ENCODE measurements at regions not wholly inside any gene's neighbourhood (a gene's known extent, or its start where the extent isn't known, plus 50 kb on each side); places are given as distances from the start of the nearest gene placed in this dataset.

- no peaks in the 10 kb centered on the region for H3K9me3 ChIP-seq (ENCODE audit: low read length)
- ATAC-seq (peak; percentile 28), DNase-seq (peak; percentile 59)
- CTCF ChIA-PET = interaction anchor here (0.6 to 0.9 kb wide), 2 partner anchors 23 to 60 kb away, joined by 3 to 4 read pairs; no protein-coding TSS in a partner anchor
- no TSS peak for BruUV-seq (replicated peaks)
- H2AFZ ChIP-seq (ENCODE audit: low read length) = peak overlapping the region; percentile 51
- H3K9ac ChIP-seq (ENCODE audit: low read length) = peak overlapping the region; percentile 22; the same call in 1 of the 2 replicates
- H3K36me3 ChIP-seq (ENCODE audit: low read depth, low read length) = no peaks in the 10 kb centered on the region
- H3F3A ChIP-seq (ENCODE audit: low read length, unreplicated experiment) = no peaks in the 10 kb centered on the region
- no peak overlapping the region for H3K4me3 ChIP-seq (ENCODE audit: low read length)
- no peaks in the 10 kb centered on the region for H3K79me2 ChIP-seq (ENCODE audit: low read length)
- intact Hi-C loops (cut with micrococcal nuclease) = loop anchor here (1.0 kb wide), 1 partner anchor 34 kb away; no protein-coding TSS in a partner anchor
- no peaks in the 10 kb centered on the region for H3K9me2 ChIP-seq (replicated peaks; ENCODE audit: low read length)
- peak overlapping the region; percentile 75 for H3K27ac ChIP-seq (ENCODE audit: low read length)
- peak overlapping the region; percentile 64 for H3K4me2 ChIP-seq (ENCODE audit: low read length)
- H3K4me1 ChIP-seq (ENCODE audit: insufficient read depth, low read length) = peaks cover 39% of the 10 kb centered on the region
- no peaks in the 10 kb centered on the region for H4K20me1 ChIP-seq (ENCODE audit: low read length)
- H3K27me3 ChIP-seq (ENCODE audit: low read length) = no peaks in the 10 kb centered on the region
- TF ChIP-seq CTCF (conservative IDR thresholded peaks at IDR 0.05; ENCODE audit: low read depth, low read length) (no peak), EZH2 (IDR thresholded peaks at IDR 0.05; ENCODE audit: low read length, unreplicated experiment) (no peak)
- POLR2A ChIA-PET (ENCODE audit: unreplicated experiment) = no interaction called here
These were observed 61.9 kb downstream of the TMEM30B start for GRCh38 chr14:61219256-61219655.

GRCh38 chr14:61218767-61219166, 62.4 kb downstream of the TMEM30B start:
- DNase-seq = no peak
- Histone ChIP-seq H3F3A (ENCODE audit: low read length, unreplicated experiment) (no peaks in the 10 kb centered on the region), H3K27me3 (ENCODE audit: low read length) (no peaks in the 10 kb centered on the region), H3K4me1 (ENCODE audit: insufficient read depth, low read length) (peaks cover 39% of the 10 kb centered on the region), H3K4me3 (ENCODE audit: low read length) (peak overlapping the region; percentile 21; the same call in 1 of the 2 replicates), H3K9me2 (replicated peaks; ENCODE audit: low read length) (no peaks in the 10 kb centered on the region), H3K9ac (ENCODE audit: low read length) (peak overlapping the region; percentile 22), H3K9me3 (ENCODE audit: low read length) (no peaks in the 10 kb centered on the region), H3K36me3 (ENCODE audit: low read depth, low read length) (no peaks in the 10 kb centered on the region), H3K79me2 (ENCODE audit: low read length) (no peaks in the 10 kb centered on the region), H2AFZ (ENCODE audit: low read length) (peak overlapping the region; percentile 51), H4K20me1 (ENCODE audit: low read length) (no peaks in the 10 kb centered on the region), H3K27ac (ENCODE audit: low read length) (peak overlapping the region; percentile 75), H3K4me2 (ENCODE audit: low read length) (peak overlapping the region; percentile 64)
- intact Hi-C loops (cut with micrococcal nuclease) = loop anchor here (1.0 kb wide), 1 partner anchor 35 kb away; no protein-coding TSS in a partner anchor
- ChIA-PET POLR2A (ENCODE audit: unreplicated experiment) (interaction anchor here (0.6 to 0.7 kb wide), 7 partner anchors 37 to 747 kb away, joined by 3 to 9 read pairs (median 4); partner anchors contain the start of gene SIX1), CTCF (interaction anchor here (0.6 to 1.2 kb wide), 4 partner anchors 22 to 60 kb away, joined by 3 to 4 read pairs (median 3); no protein-coding TSS in a partner anchor)
- BruUV-seq (replicated peaks) = TSS peak; percentile 61
- peak; percentile 39 for ATAC-seq
- TF ChIP-seq EZH2phosphoT487 (IDR thresholded peaks at IDR 0.05; ENCODE audit: borderline replicate concordance, low read length) = no peak
- TF ChIP-seq EZH2 (IDR thresholded peaks at IDR 0.05; ENCODE audit: low read length, unreplicated experiment) = no peak
- TF ChIP-seq CTCF (conservative IDR thresholded peaks at IDR 0.05; ENCODE audit: low read depth, low read length) = no peak

- Histone ChIP-seq H3F3A (ENCODE audit: low read length, unreplicated experiment) (no peaks in the 10 kb centered on the region), H3K27me3 (ENCODE audit: low read length) (no peaks in the 10 kb centered on the region), H3K79me2 (ENCODE audit: low read length) (no peaks in the 10 kb centered on the region), H2AFZ (ENCODE audit: low read length) (peak overlapping the region; percentile 51), H4K20me1 (ENCODE audit: low read length) (no peaks in the 10 kb centered on the region), H3K4me1 (ENCODE audit: insufficient read depth, low read length) (peaks cover 44% of the 10 kb centered on the region), H3K9ac (ENCODE audit: low read length) (peak overlapping the region; percentile 39), H3K9me2 (replicated peaks; ENCODE audit: low read length) (no peaks in the 10 kb centered on the region), H3K9me3 (ENCODE audit: low read length) (no peaks in the 10 kb centered on the region), H3K36me3 (ENCODE audit: low read depth, low read length) (no peaks in the 10 kb centered on the region), H3K27ac (ENCODE audit: low read length) (peak overlapping the region; percentile 75), H3K4me3 (ENCODE audit: low read length) (peak overlapping the region; percentile 21; the same call in 1 of the 2 replicates), H3K4me2 (ENCODE audit: low read length) (peak overlapping the region; percentile 64)
- CTCF ChIA-PET = interaction anchor here (0.7 to 1.2 kb wide), 2 partner anchors 34 to 43 kb away, joined by 3 read pairs; no protein-coding TSS in a partner anchor
- DNase-seq (peak; percentile 87), ATAC-seq (peak; percentile 90)
- no peak for TF ChIP-seq EZH2phosphoT487 (IDR thresholded peaks at IDR 0.05; ENCODE audit: borderline replicate concordance, low read length)
- no peak for TF ChIP-seq EZH2 (IDR thresholded peaks at IDR 0.05; ENCODE audit: low read length, unreplicated experiment)
- TF ChIP-seq CTCF (conservative IDR thresholded peaks at IDR 0.05; ENCODE audit: low read depth, low read length) = no peak
- no TSS peak for BruUV-seq (replicated peaks)
- POLR2A ChIA-PET (ENCODE audit: unreplicated experiment) = interaction anchor here (0.6 to 0.8 kb wide), 7 partner anchors 37 to 747 kb away, joined by 3 to 9 read pairs (median 5); partner anchors contain the start of genes SIX1 and SNAPC1
- intact Hi-C loops (cut with micrococcal nuclease) = no loop called here
These were observed 63.0 kb downstream of the TMEM30B start for GRCh38 chr14:61218157-61218556.

All from PC-3 (cell line).